Endothelial cell of umbilical vein (primary cell): ENCODE measurements at regions not wholly inside any gene's neighbourhood (a gene's known extent, or its start where the extent isn't known, plus 50 kb on each side); places are given as distances from the start of the nearest gene placed in this dataset.

Source experiments
- BruUV-seq: library from RNA; stranded (reverse); fragments of 400-500 nt; replicated peaks from 2 replicates; lab custom pipeline; 2021; lab: Mats Ljungman, UMichigan
- CTCF ChIA-PET: fragments of 300-600, 350-600 bp; sonication (Branson Sonifier 250); formaldehyde crosslinking; loops from one replicate; lab custom pipeline; 2021; ENCODE audit warnings: antibody characterized with exemption, inconsistent platforms; lab: Charles Lee
- POLR2A ChIA-PET: fragments of 300-600, 350-600 bp; sonication (Branson Sonifier 250); formaldehyde crosslinking; loops from one replicate; lab custom pipeline; 2021; ENCODE audit warnings: antibody characterized with exemption, inconsistent platforms; lab: Charles Lee
- DNase-seq: peaks from one replicate; pipeline ENCODE4 v3.0.0-alpha.2; 2011; ENCODE audit warnings: low read depth, low spot score
- FAIRE-seq: peaks from 2 replicates; lab custom pipeline; 2011; peaks lifted over from hg19 to GRCh38; lab: Jason Lieb, UNC
- H2AFZ ChIP-seq: 2 replicates; pipeline ENCODE4 v1.6.0; 2012; ENCODE audit warnings: low read depth, low read length, control low read depth, inconsistent platforms
- H3K27ac ChIP-seq: 2 replicates; pipeline ENCODE4 v1.5.1; 2011; ENCODE audit warnings: low read depth, mild to moderate bottlenecking, control low read depth, low read length, moderate library complexity; ENCODE audit not compliant: insufficient read depth
- H3K27me3 ChIP-seq, 2 experiments: 2 replicates each; pipeline versions ENCODE4 v1.6.0 to v1.6.1; 2011; ENCODE audit warnings: low read length in 2 of 2, mixed read lengths in 1 of 2; ENCODE audit not compliant: control insufficient read depth in 2 of 2, insufficient read depth in 2 of 2
- H3K36me3 ChIP-seq, 2 experiments: 2 replicates in 1 of 2; 3 replicates in 1 of 2; pipeline ENCODE4 v1.5.1; 2011; ENCODE audit warnings: low read length in 2 of 2, mild to moderate bottlenecking in 1 of 2, moderate library complexity in 1 of 2; ENCODE audit not compliant: control insufficient read depth in 2 of 2, insufficient read depth in 2 of 2; ENCODE audit errors: extremely low read depth in 1 of 2
- H3K4me1 ChIP-seq: 3 replicates; pipeline ENCODE4 v1.5.1; 2011; ENCODE audit warnings: mild to moderate bottlenecking, low read length; ENCODE audit not compliant: control insufficient read depth, insufficient read depth; ENCODE audit errors: extremely low read depth
- H3K4me2 ChIP-seq: 2 replicates; pipeline ENCODE4 v1.6.1; 2011; ENCODE audit warnings: low read length, control low read depth, mixed read lengths; ENCODE audit not compliant: insufficient read depth
- H3K4me3 ChIP-seq, 3 experiments: fragments of 200-600 bp in 1 of 3; sonication (generic), shearing (Covaris generic) in 1 of 3; replicated peaks in 1 of 3; 2 replicates each; pipeline ENCODE4 v1.5.1; 2011 to 2016; ENCODE audit warnings: control low read depth in 3 of 3, low read length in 3 of 3, mild to moderate bottlenecking in 2 of 3, inconsistent platforms in 1 of 3, low read depth in 1 of 3, moderate library complexity in 1 of 3; ENCODE audit not compliant: insufficient read depth in 1 of 3
- H3K79me2 ChIP-seq: 2 replicates; pipeline ENCODE4 v1.6.0; 2012; ENCODE audit warnings: low read length, inconsistent platforms; ENCODE audit not compliant: control insufficient read depth, insufficient read depth
- H3K9ac ChIP-seq: replicated peaks from 2 replicates; pipeline ENCODE3; 2011; ENCODE audit warnings: low read length, control low read depth; ENCODE audit not compliant: insufficient read depth; ENCODE audit errors: extremely low read depth
- H3K9me1 ChIP-seq: replicated peaks from 3 replicates; pipeline ENCODE4 v1.6.0; 2011; ENCODE audit warnings: mild to moderate bottlenecking, low read length; ENCODE audit not compliant: control insufficient read depth, insufficient read depth; ENCODE audit errors: extremely low read depth
- H3K9me3 ChIP-seq: replicated peaks from 2 replicates; pipeline ENCODE4 v1.5.1; 2012; ENCODE audit warnings: low read length, inconsistent platforms; ENCODE audit not compliant: control insufficient read depth, insufficient read depth
- H4K20me1 ChIP-seq: replicated peaks from 2 replicates; pipeline ENCODE3; 2011; ENCODE audit warnings: mild to moderate bottlenecking, low read length; ENCODE audit not compliant: control insufficient read depth, insufficient read depth; ENCODE audit errors: extremely low read depth
- CTCF ChIP-seq, 2 donors: IDR thresholded peaks; 1 replicate in 1 of 2; 2 replicates in 1 of 2; pipeline ENCODE4 v1.5.1; 2011; ENCODE audit warnings: low read length in 2 of 2, mild to moderate bottlenecking in 2 of 2, moderate library complexity in 2 of 2, control low read depth in 1 of 2, inconsistent platforms in 1 of 2, low read depth in 1 of 2; ENCODE audit not compliant: insufficient read depth in 1 of 2; ENCODE audit errors: extremely low read depth in 1 of 2
- EZH2 ChIP-seq: IDR thresholded peaks from 2 replicates; pipeline ENCODE4 v1.6.1; 2012; ENCODE audit warnings: borderline replicate concordance, low read depth, mild to moderate bottlenecking, moderate library complexity, low read length, inconsistent platforms; ENCODE audit not compliant: severe bottlenecking
- FOS ChIP-seq: IDR thresholded peaks from 2 replicates; pipeline ENCODE4 v1.6.1; 2011; ENCODE audit warnings: mild to moderate bottlenecking, low read length, moderate library complexity, borderline replicate concordance; ENCODE audit not compliant: insufficient read depth
- GATA2 ChIP-seq: IDR thresholded peaks from 2 replicates; pipeline ENCODE4 v1.7.0; 2011; ENCODE audit warnings: low read depth, mild to moderate bottlenecking, moderate library complexity, mixed read lengths, low read length; ENCODE audit not compliant: insufficient read length, insufficient read depth
- JUN ChIP-seq: IDR thresholded peaks from 2 replicates; pipeline ENCODE4 v1.6.1; 2011; ENCODE audit warnings: borderline replicate concordance, low read depth; ENCODE audit not compliant: insufficient read length, insufficient read depth
- MAX ChIP-seq: IDR thresholded peaks from 2 replicates; pipeline ENCODE4 v1.6.1; 2011; ENCODE audit not compliant: insufficient read depth, insufficient read length
- MYC ChIP-seq: IDR thresholded peaks from one replicate; pipeline ENCODE4 v1.6.1; 2011; ENCODE audit warnings: mild to moderate bottlenecking, low read depth, low read length
- POLR2AphosphoS5 ChIP-seq: IDR thresholded peaks from 2 replicates; pipeline ENCODE4 v1.6.1; 2012; ENCODE audit warnings: low read depth, mild to moderate bottlenecking, control low read depth, low read length, moderate library complexity; ENCODE audit not compliant: insufficient read depth
- dilution Hi-C: fragments of 300-500 bp; cut with MboI; formaldehyde crosslinking; loops from one replicate; pipeline ENCODE4 v1.15.0; 2019; ENCODE audit warnings: low sequenced_read_pairs; ENCODE audit not compliant: extremely low pct_ligation_motif_present
- intact Hi-C: fragments of 100-400 bp; cut with micrococcal nuclease; formaldehyde crosslinking; loops from one replicate; pipeline ENCODE4 v1.10.0; 2022

- Histone ChIP-seq H3K4me3 (no peak overlapping the region), H2AFZ (no peak overlapping the region), H3K27ac (no peak overlapping the region), H3K36me3 (no peaks in the 10 kb centered on the region), H3K9me1 (no peaks in the 10 kb centered on the region), H3K4me2 (no peak overlapping the region), H4K20me1 (no peaks in the 10 kb centered on the region), H3K79me2 (no peaks in the 10 kb centered on the region), H3K27me3 (no peaks in the 10 kb centered on the region), H3K4me1 (no peaks in the 10 kb centered on the region), H3K9me3 (no peaks in the 10 kb centered on the region), H3K9ac (no peak overlapping the region)
- BruUV-seq = no TSS peak
- FAIRE-seq = no peak
- POLR2A ChIA-PET = no interaction called here
- dilution Hi-C loops = no loop called here
- TF ChIP-seq MYC (no peak), MAX (no peak), EZH2 (no peak), FOS (no peak), JUN (no peak), GATA2 (no peak), CTCF (IDR thresholded peaks at IDR 0.05; ENCODE audit: extremely low read depth in 1 of 2, insufficient read depth in 1 of 2, low read depth in 1 of 2, low read length in 2 of 2) (no peak), POLR2AphosphoS5 (no peak)
- CTCF ChIA-PET = no interaction called here
- no peak for DNase-seq
- intact Hi-C loops = no loop called here
Measured at GRCh38 chr1:228956864-228957263, 221.6 kb downstream of the RHOU start.
